NCI-H2227 (cell line): ENCODE measurements at regions not wholly inside any gene's neighbourhood (a gene's known extent, or its start where the extent isn't known, plus 50 kb on each side); places are given as distances from the start of the nearest gene placed in this dataset.

Experiments used
- DNase-seq: peaks from one replicate; lab custom pipeline; 2025; ENCODE audit not compliant: unreplicated experiment; lab: John Stamatoyannopoulos, UW

GRCh38 chr6:17047889-17048288, 54.0 kb upstream of the STMND1 start:
- no peak for DNase-seq

GRCh38 chr6:17045581-17046322, 56.1 kb upstream of the STMND1 start:
- no peak for DNase-seq

GRCh38 chr6:17043148-17043522, 58.7 kb upstream of the STMND1 start:
- DNase-seq: no peak

GRCh38 chr6:17042422-17043147, 59.3 kb upstream of the STMND1 start:
- no peak for DNase-seq

- no peak for DNase-seq
Measured at GRCh38 chr6:17039266-17039665, 62.6 kb upstream of the STMND1 start.

GRCh38 chr6:17038316-17038715, 63.5 kb upstream of the STMND1 start:
- no peak for DNase-seq

GRCh38 chr6:17036065-17036393, 65.8 kb upstream of the STMND1 start:
- no peak for DNase-seq

GRCh38 chr6:17035257-17036064, 66.4 kb upstream of the STMND1 start:
- no peak for DNase-seq

GRCh38 chr6:17033746-17034145, 68.1 kb upstream of the STMND1 start:
- no peak for DNase-seq

- DNase-seq: no peak
Measured at GRCh38 chr6:17032988-17033634, 68.7 kb upstream of the STMND1 start.

- DNase-seq: no peak
Measured at GRCh38 chr6:17032590-17032987, 69.3 kb upstream of the STMND1 start.

GRCh38 chr6:17031961-17032360, 69.9 kb upstream of the STMND1 start:
- DNase-seq: no peak

GRCh38 chr6:17027441-17027840, 74.4 kb upstream of the STMND1 start:
- no peak for DNase-seq

GRCh38 chr6:17022604-17023003, 79.2 kb upstream of the STMND1 start:
- DNase-seq: no peak

GRCh38 chr6:17021539-17021889, 80.3 kb upstream of the STMND1 start:
- no peak for DNase-seq

- DNase-seq: no peak
Measured at GRCh38 chr6:17020889-17021538, 80.8 kb upstream of the STMND1 start.

- DNase-seq: no peak
Measured at GRCh38 chr6:17018425-17018824, 83.4 kb upstream of the STMND1 start.

- DNase-seq: no peak
Measured at GRCh38 chr6:17017416-17017815, 84.4 kb upstream of the STMND1 start.

- DNase-seq: no peak
Measured at GRCh38 chr6:17015551-17016381, 86.1 kb upstream of the STMND1 start.

- no peak for DNase-seq
Measured at GRCh38 chr6:17015144-17015543, 86.7 kb upstream of the STMND1 start.
